ENCODE measurements at regions not wholly inside any gene's neighbourhood (a gene's known extent, or its start where the extent isn't known, plus 50 kb on each side); places are given as distances from the start of the nearest gene placed in this dataset.

DNA sequence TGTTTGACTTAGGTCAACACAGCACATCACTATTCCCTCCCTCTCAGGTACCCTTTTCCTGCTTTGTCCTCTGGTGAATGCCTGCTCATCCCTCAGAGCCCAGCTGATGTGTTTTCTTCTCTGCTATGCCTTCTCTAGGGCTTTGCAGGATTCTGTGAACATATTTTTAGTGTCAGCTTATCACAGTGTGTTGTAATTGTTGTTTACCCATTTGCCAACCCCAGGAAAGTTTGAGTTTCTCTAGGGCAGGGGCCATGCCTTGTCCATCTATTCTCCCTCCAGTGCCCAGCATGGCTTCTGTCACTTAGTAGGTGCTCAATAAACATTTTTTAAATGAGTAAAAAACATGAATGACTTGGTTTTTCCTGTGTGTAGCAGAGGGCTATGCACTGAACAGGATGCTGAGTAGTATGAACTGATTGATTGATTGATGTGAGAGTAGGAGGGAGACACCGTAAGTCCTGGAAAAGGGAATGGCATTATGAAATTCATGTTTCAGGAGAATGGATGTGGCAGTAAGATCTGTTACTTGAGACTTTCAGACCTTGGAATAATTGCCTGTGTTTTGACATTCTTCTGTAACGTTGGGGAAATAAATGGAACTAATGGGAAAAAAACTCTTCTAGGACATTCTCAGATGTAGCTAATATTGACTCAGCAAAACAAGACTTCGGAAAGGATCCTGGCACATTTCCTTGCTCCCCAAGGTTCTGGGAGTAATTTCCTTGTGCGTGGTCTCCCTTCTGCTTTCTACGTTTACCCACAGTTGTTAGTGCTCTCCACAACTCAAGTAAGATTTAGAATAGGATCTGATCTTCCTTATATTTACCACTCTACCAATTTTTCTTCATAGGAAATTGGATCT lies 267.3 kb upstream of the TBL1XR1 start:
- TF ChIP-seq, protein P1, sequence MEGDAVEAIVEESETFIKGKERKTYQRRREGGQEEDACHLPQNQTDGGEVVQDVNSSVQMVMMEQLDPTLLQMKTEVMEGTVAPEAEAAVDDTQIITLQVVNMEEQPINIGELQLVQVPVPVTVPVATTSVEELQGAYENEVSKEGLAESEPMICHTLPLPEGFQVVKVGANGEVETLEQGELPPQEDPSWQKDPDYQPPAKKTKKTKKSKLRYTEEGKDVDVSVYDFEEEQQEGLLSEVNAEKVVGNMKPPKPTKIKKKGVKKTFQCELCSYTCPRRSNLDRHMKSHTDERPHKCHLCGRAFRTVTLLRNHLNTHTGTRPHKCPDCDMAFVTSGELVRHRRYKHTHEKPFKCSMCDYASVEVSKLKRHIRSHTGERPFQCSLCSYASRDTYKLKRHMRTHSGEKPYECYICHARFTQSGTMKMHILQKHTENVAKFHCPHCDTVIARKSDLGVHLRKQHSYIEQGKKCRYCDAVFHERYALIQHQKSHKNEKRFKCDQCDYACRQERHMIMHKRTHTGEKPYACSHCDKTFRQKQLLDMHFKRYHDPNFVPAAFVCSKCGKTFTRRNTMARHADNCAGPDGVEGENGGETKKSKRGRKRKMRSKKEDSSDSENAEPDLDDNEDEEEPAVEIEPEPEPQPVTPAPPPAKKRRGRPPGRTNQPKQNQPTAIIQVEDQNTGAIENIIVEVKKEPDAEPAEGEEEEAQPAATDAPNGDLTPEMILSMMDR (conservative IDR thresholded peaks at IDR 0.05): no peak
- no peak for TF ChIP-seq ZFX (IDR thresholded peaks at IDR 0.05)

All from C4-2B (cell line).